ENCODE measurements at regions not wholly inside any gene's neighbourhood (a gene's known extent, or its start where the extent isn't known, plus 50 kb on each side); places are given as distances from the start of the nearest gene placed in this dataset.

DNA sequence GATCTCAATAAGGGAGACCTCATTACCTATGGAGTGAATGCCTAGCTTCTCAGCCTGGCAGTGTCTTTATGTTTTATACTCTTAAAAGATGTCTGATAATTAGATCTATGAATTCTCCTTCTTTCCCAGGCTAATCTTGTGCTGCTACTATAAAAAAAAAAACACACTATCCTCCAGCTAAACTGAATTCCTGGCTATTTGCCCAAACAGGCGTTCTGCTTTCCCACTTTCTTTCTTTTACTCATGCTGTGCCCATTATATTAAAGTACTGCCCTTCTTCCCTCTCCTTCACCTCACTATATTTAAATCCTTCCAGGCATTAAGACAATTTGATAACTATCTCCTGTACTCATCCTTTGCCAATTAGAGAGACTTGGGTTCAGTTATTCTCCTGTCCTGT, 1134.9 kb downstream of the ROBO2 start:
- TF ChIP-seq, protein P1, sequence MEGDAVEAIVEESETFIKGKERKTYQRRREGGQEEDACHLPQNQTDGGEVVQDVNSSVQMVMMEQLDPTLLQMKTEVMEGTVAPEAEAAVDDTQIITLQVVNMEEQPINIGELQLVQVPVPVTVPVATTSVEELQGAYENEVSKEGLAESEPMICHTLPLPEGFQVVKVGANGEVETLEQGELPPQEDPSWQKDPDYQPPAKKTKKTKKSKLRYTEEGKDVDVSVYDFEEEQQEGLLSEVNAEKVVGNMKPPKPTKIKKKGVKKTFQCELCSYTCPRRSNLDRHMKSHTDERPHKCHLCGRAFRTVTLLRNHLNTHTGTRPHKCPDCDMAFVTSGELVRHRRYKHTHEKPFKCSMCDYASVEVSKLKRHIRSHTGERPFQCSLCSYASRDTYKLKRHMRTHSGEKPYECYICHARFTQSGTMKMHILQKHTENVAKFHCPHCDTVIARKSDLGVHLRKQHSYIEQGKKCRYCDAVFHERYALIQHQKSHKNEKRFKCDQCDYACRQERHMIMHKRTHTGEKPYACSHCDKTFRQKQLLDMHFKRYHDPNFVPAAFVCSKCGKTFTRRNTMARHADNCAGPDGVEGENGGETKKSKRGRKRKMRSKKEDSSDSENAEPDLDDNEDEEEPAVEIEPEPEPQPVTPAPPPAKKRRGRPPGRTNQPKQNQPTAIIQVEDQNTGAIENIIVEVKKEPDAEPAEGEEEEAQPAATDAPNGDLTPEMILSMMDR (conservative IDR thresholded peaks at IDR 0.05; ENCODE audit: low read length), result no peak
- no peak for TF ChIP-seq EZH2phosphoT487 (IDR thresholded peaks at IDR 0.05; ENCODE audit: borderline replicate concordance, low read depth, low read length)
